IPS-15b (cell line): ENCODE measurements at regions not wholly inside any gene's neighbourhood (a gene's known extent, or its start where the extent isn't known, plus 50 kb on each side); places are given as distances from the start of the nearest gene placed in this dataset.
"Not testable (repeated sequence)": the region's sequence is repeated elsewhere in the genome, so short reads cannot be mapped to it uniquely, and the experiment has no call there.

Experiments used
- H3K27me3 ChIP-seq: one replicate; pipeline ENCODE4 v1.6.1; 2013; ENCODE audit warnings: low read length; ENCODE audit not compliant: control insufficient read depth, insufficient read depth
- H3K36me3 ChIP-seq: one replicate; pipeline ENCODE4 v1.6.1; 2013; ENCODE audit warnings: low read length; ENCODE audit not compliant: control insufficient read depth, insufficient read depth
- H3K4me1 ChIP-seq: one replicate; pipeline ENCODE4 v1.6.1; 2013; ENCODE audit warnings: mild to moderate bottlenecking, low read length; ENCODE audit not compliant: control insufficient read depth, insufficient read depth
- H3K4me3 ChIP-seq: one replicate; pipeline ENCODE4 v1.5.1; 2013; ENCODE audit warnings: low read depth, low read length
- H3K9ac ChIP-seq: one replicate; pipeline ENCODE4 v1.6.1; 2013; ENCODE audit warnings: low read depth, mild to moderate bottlenecking, low read length
- H3K9me3 ChIP-seq: one replicate; pipeline ENCODE4 v1.6.1; 2013; ENCODE audit warnings: mild to moderate bottlenecking, low read length; ENCODE audit not compliant: control insufficient read depth, insufficient read depth

GRCh38 chr12:131266591-131267467, 313.1 kb downstream of the ADGRD1 start:
- H3K9me3 ChIP-seq, result no peaks in the 10 kb centered on the region
- H3K9ac ChIP-seq, result no peak overlapping the region
- H3K4me3 ChIP-seq, result no peak overlapping the region
- no peaks in the 10 kb centered on the region for H3K4me1 ChIP-seq
- H3K27me3 ChIP-seq, result no peaks in the 10 kb centered on the region
- H3K36me3 ChIP-seq, result no peaks in the 10 kb centered on the region

- no peaks in the 10 kb centered on the region for H3K9me3 ChIP-seq
- no peaks in the 10 kb centered on the region for H3K27me3 ChIP-seq
- no peaks in the 10 kb centered on the region for H3K4me1 ChIP-seq
- no peaks in the 10 kb centered on the region for H3K36me3 ChIP-seq
- no peak overlapping the region for H3K4me3 ChIP-seq
- H3K9ac ChIP-seq, result no peak overlapping the region
Measured at GRCh38 chr12:131267576-131267975, 313.9 kb downstream of the ADGRD1 start.

GRCh38 chr12:131268123-131268522, 314.4 kb downstream of the ADGRD1 start:
- H3K4me1 ChIP-seq, H3K4me3 ChIP-seq, H3K9ac ChIP-seq, H3K36me3 ChIP-seq, H3K9me3 ChIP-seq, H3K27me3 ChIP-seq: not testable (repeated sequence)

- H3K27me3 ChIP-seq, H3K4me3 ChIP-seq, H3K9ac ChIP-seq, H3K9me3 ChIP-seq, H3K4me1 ChIP-seq, H3K36me3 ChIP-seq: not testable (repeated sequence)
Measured at GRCh38 chr12:131268571-131268970, 314.9 kb downstream of the ADGRD1 start.

- Histone ChIP-seq H3K27me3 (no peaks in the 10 kb centered on the region), H3K4me3 (no peak overlapping the region), H3K9me3 (no peaks in the 10 kb centered on the region), H3K4me1 (no peaks in the 10 kb centered on the region), H3K36me3 (no peaks in the 10 kb centered on the region), H3K9ac (no peak overlapping the region)
Measured at GRCh38 chr12:131269551-131269950, 315.8 kb downstream of the ADGRD1 start.

GRCh38 chr12:131269977-131270376, 316.3 kb downstream of the ADGRD1 start:
- not testable (repeated sequence) for H3K4me1 ChIP-seq, H3K9ac ChIP-seq, H3K9me3 ChIP-seq, H3K36me3 ChIP-seq, H3K27me3 ChIP-seq, H3K4me3 ChIP-seq

GRCh38 chr12:131271724-131272123, 318.0 kb downstream of the ADGRD1 start:
- no peaks in the 10 kb centered on the region for H3K4me1 ChIP-seq
- H3K36me3 ChIP-seq, result no peaks in the 10 kb centered on the region
- H3K9ac ChIP-seq, result no peak overlapping the region
- H3K27me3 ChIP-seq, result no peaks in the 10 kb centered on the region
- no peaks in the 10 kb centered on the region for H3K9me3 ChIP-seq
- no peak overlapping the region for H3K4me3 ChIP-seq

- not testable (repeated sequence) for H3K36me3 ChIP-seq, H3K9me3 ChIP-seq, H3K4me3 ChIP-seq, H3K9ac ChIP-seq, H3K4me1 ChIP-seq, H3K27me3 ChIP-seq
Measured at GRCh38 chr12:131272283-131272814, 318.6 kb downstream of the ADGRD1 start.

GRCh38 chr12:131273291-131273845, 319.7 kb downstream of the ADGRD1 start:
- Histone ChIP-seq H3K9ac (no peak overlapping the region), H3K27me3 (no peaks in the 10 kb centered on the region), H3K4me3 (no peak overlapping the region), H3K36me3 (no peaks in the 10 kb centered on the region), H3K4me1 (no peaks in the 10 kb centered on the region), H3K9me3 (no peaks in the 10 kb centered on the region)

- Histone ChIP-seq H3K4me1 (no peaks in the 10 kb centered on the region), H3K4me3 (no peak overlapping the region), H3K36me3 (no peaks in the 10 kb centered on the region), H3K9me3 (no peaks in the 10 kb centered on the region), H3K9ac (no peak overlapping the region), H3K27me3 (no peaks in the 10 kb centered on the region)
Measured at GRCh38 chr12:131274061-131274460, 320.4 kb downstream of the ADGRD1 start.

- Histone ChIP-seq H3K4me3 (no peak overlapping the region), H3K4me1 (no peaks in the 10 kb centered on the region), H3K9me3 (no peaks in the 10 kb centered on the region), H3K9ac (no peak overlapping the region), H3K27me3 (no peaks in the 10 kb centered on the region), H3K36me3 (no peaks in the 10 kb centered on the region)
Measured at GRCh38 chr12:131274906-131275305, 321.2 kb downstream of the ADGRD1 start.

GRCh38 chr12:131275824-131276223, 322.1 kb downstream of the ADGRD1 start:
- Histone ChIP-seq H3K4me3 (no peak overlapping the region), H3K27me3 (no peaks in the 10 kb centered on the region), H3K9ac (no peak overlapping the region), H3K4me1 (no peaks in the 10 kb centered on the region), H3K36me3 (no peaks in the 10 kb centered on the region), H3K9me3 (no peaks in the 10 kb centered on the region)
